ENCODE measurements at regions not wholly inside any gene's neighbourhood (a gene's known extent, or its start where the extent isn't known, plus 50 kb on each side); places are given as distances from the start of the nearest gene placed in this dataset.

DNA sequence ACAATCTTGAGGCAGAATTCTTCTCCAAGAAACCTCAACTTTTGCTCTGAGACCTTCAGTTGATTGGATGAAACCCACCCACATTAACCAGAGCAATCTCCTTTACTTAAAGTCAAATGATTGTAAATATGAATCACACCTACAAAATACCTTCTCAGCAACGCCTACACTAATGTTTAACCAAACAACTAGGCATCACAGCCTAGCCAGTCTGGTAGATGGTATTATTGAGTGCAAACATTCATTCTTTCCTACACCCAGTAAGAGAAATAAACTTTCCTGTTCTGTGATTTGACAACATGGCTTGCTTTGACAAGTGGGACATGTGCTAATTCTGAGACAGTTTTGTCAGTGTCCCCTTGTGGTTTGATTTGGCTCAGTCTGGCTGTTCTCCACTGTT is 252.2 kb downstream of the HACE1 start:
- no peak for TF ChIP-seq TAF1 (IDR thresholded peaks at IDR 0.05; ENCODE audit: low read depth)
- TF ChIP-seq, protein P1, sequence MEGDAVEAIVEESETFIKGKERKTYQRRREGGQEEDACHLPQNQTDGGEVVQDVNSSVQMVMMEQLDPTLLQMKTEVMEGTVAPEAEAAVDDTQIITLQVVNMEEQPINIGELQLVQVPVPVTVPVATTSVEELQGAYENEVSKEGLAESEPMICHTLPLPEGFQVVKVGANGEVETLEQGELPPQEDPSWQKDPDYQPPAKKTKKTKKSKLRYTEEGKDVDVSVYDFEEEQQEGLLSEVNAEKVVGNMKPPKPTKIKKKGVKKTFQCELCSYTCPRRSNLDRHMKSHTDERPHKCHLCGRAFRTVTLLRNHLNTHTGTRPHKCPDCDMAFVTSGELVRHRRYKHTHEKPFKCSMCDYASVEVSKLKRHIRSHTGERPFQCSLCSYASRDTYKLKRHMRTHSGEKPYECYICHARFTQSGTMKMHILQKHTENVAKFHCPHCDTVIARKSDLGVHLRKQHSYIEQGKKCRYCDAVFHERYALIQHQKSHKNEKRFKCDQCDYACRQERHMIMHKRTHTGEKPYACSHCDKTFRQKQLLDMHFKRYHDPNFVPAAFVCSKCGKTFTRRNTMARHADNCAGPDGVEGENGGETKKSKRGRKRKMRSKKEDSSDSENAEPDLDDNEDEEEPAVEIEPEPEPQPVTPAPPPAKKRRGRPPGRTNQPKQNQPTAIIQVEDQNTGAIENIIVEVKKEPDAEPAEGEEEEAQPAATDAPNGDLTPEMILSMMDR (IDR thresholded peaks at IDR 0.05; ENCODE audit: poor library complexity, severe bottlenecking): no peak
